Lower leg skin (tissue), 4 donors: ENCODE measurements at regions not wholly inside any gene's neighbourhood (a gene's known extent, or its start where the extent isn't known, plus 50 kb on each side); places are given as distances from the start of the nearest gene placed in this dataset.
"Not testable (repeated sequence)": the region's sequence is repeated elsewhere in the genome, so short reads cannot be mapped to it uniquely, and the experiment has no call there.

ENCODE experiments used
- DNase-seq, 2 donors: peaks; one replicate each; pipeline ENCODE4 v3.0.0-alpha.2; 2019; ENCODE audit warnings: low spot score in 2 of 2
- H3K4me3 ChIP-seq: fragments of 200-600 bp; sonication (generic); 2 replicates; pipeline ENCODE4 v1.5.1; 2017; ENCODE audit warnings: mild to moderate bottlenecking, low read depth; ENCODE audit not compliant: poor library complexity, severe bottlenecking
- POLR2A ChIP-seq, 2 donors: fragments of 450-650 bp; IDR thresholded peaks; one replicate each; pipeline ENCODE4 v1.6.1; 2016 to 2017; ENCODE audit warnings: antibody characterized with exemption in 2 of 2, mild to moderate bottlenecking in 1 of 2, moderate library complexity in 1 of 2
- WGBS, 2 donors: methylation state at CpG; one replicate each; pipeline ENCODE4 v1.1.5; 2018; 5-methylcytosine and 5-hydroxymethylcytosine counted together
- intact Hi-C: fragments of 100-400 bp; cut with DNase I; formaldehyde crosslinking; loops from one replicate; pipeline ENCODE4 v1.15.0; 2023; ENCODE audit warnings: low total_unique reads
- TF ChIP-seq, protein P1 (sequence below), 3 donors: fragments of 450-650 bp; IDR thresholded peaks; one replicate each; pipeline ENCODE4 v1.5.1; 2016; ENCODE audit warnings: antibody characterized with exemption in 3 of 3, mild to moderate bottlenecking in 3 of 3, moderate library complexity in 2 of 3

DNA sequence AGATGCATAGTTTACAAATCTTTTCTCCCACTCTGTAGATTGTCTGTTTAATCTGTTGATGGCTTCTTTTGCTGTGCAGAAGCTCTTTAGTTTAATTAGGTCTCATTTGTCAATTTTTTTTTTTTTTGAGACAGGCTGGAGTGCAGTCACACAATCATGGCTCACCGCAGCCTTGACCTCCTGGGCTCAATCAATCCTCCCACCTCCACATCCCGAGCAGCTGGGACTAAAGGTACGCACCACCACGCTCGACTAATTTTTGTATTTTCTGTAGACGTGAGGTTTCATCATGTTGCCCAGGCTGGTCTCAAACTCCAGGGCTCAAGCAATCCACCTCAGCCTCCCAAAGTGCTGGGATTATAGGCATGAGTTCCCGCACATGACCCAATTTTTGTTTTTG lies 1655.8 kb downstream of the REEP3 start:
- TF ChIP-seq, protein P1, sequence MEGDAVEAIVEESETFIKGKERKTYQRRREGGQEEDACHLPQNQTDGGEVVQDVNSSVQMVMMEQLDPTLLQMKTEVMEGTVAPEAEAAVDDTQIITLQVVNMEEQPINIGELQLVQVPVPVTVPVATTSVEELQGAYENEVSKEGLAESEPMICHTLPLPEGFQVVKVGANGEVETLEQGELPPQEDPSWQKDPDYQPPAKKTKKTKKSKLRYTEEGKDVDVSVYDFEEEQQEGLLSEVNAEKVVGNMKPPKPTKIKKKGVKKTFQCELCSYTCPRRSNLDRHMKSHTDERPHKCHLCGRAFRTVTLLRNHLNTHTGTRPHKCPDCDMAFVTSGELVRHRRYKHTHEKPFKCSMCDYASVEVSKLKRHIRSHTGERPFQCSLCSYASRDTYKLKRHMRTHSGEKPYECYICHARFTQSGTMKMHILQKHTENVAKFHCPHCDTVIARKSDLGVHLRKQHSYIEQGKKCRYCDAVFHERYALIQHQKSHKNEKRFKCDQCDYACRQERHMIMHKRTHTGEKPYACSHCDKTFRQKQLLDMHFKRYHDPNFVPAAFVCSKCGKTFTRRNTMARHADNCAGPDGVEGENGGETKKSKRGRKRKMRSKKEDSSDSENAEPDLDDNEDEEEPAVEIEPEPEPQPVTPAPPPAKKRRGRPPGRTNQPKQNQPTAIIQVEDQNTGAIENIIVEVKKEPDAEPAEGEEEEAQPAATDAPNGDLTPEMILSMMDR (IDR thresholded peaks at IDR 0.05): no peak
- TF ChIP-seq POLR2A (IDR thresholded peaks at IDR 0.05): no peak
- intact Hi-C loops: no loop called here
- no peak overlapping the region for H3K4me3 ChIP-seq
- no peak for DNase-seq
- WGBS, 2 donors: 80 to 93% methylated on average over 7 of the region's 7 CpGs

DNA sequence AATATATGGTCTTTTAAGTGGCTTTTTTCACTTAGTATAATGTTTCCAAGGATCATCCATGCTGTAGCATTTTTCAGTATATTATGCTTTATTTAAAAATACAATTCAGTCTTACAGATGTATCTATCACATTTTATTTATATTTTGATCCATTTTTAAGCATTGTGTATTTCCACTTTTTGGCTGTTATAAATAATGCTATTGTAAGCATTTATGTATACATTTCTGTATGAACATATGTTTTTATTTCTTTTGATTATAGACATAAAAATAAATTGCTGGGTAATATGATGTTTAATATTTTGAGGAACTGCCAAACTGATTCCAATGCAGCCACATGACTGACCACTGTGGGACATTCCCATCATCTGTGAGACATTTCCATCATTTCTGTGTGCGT lies 1662.0 kb downstream of the REEP3 start:
- intact Hi-C loops: no loop called here
- TF ChIP-seq, protein P1 (IDR thresholded peaks at IDR 0.05): no peak
- TF ChIP-seq POLR2A (IDR thresholded peaks at IDR 0.05): no peak
- DNase-seq: no peak
- 92 to 97% methylated on average over 1 of the region's 1 CpG for WGBS, 2 donors
- no peak overlapping the region for H3K4me3 ChIP-seq

DNA sequence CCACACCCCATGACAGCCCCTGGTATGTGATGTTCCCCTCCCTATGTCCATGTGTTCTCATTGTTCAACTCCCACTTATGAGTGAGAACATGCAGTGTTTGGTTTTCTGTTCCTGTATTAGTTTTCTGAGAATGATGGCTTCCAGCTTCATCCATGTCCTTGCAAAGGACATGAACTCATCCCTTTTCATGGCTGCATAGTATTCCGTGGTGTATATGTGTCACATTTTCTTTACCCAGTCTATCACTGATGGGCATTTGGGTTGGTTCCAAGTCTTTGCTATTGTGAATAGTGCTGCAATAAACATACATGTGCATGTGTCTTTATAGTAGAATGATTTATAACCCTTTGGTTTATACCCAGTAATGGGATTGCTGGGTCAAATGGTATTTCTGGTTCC lies 1665.5 kb downstream of the REEP3 start:
- DNase-seq, intact Hi-C loops, H3K4me3 ChIP-seq: not testable (repeated sequence)
- 92 to 100% methylated on average over 1 of the region's 1 CpG for WGBS, 2 donors

DNA sequence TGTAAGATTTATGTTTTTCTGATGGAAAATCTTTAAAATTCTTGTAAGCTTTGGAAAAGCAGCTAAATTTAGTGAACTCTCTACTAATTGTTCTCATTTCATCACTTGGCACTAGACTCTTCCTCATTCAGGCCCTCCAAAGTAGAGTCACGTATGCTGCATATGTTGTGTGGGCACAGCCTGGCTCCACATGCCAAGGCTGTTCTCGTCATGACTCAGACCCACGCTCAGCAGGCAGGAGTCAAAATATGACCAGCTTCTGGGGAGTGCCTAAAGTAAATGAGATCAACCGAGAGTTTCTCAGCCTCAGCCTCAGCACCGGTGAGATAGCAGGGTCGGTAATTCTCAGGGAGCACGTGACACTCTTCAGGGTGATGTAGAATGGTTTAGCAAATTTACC lies 1672.9 kb downstream of the REEP3 start:
- whole genome bisulfite sequencing, 2 donors: 65 to 69% methylated on average over 7 of the region's 7 CpGs
- no peak for TF ChIP-seq POLR2A (IDR thresholded peaks at IDR 0.05)
- TF ChIP-seq, protein P1 (IDR thresholded peaks at IDR 0.05): no peak
- DNase-seq: no peak
- intact Hi-C loops: no loop called here
- H3K4me3 ChIP-seq: no peak overlapping the region

DNA sequence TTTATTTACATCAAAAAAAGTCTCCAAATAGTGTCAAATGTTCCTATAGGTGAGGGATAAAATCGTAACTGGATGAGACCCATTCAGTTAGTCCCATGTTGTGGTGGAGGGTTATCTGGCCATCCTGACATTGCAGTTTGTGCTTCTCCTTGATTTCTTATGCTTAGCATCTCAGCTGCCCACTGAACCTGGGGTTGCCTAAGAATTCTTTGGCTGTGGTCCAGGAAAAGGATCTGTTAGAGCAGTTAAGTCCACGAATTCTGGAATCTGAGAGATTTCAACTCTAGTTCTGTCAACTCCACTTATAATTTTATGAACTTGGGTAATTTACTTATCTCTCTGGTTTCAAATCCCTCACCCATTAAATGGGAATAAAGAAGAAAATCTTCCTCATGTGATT lies 1673.4 kb downstream of the REEP3 start:
- H3K4me3 ChIP-seq: no peak overlapping the region
- intact Hi-C loops: no loop called here
- 83 to 88% methylated on average over 2 of the region's 2 CpGs for WGBS, 2 donors
- TF ChIP-seq POLR2A (IDR thresholded peaks at IDR 0.05): no peak
- TF ChIP-seq, protein P1 (IDR thresholded peaks at IDR 0.05): no peak
- DNase-seq: no peak

GRCh38 chr10:65196111-65196510 lies 1674.9 kb downstream of the REEP3 start:
- TF ChIP-seq, protein P1 (IDR thresholded peaks at IDR 0.05): no peak
- no peak for DNase-seq
- no peak overlapping the region for H3K4me3 ChIP-seq
- intact Hi-C loops: no loop called here
- WGBS, 2 donors: 68 to 78% methylated on average over 1 of the region's 1 CpG
